Osteoblast (primary cell): ENCODE measurements at regions not wholly inside any gene's neighbourhood (a gene's known extent, or its start where the extent isn't known, plus 50 kb on each side); places are given as distances from the start of the nearest gene placed in this dataset.

ENCODE experiments used
- DNase-seq: peaks from one replicate; pipeline ENCODE4 v3.0.0; 2011; ENCODE audit warnings: low spot score, mixed read lengths; ENCODE audit not compliant: insufficient read length; ENCODE audit errors: missing footprints
- H2AFZ ChIP-seq: 2 replicates; pipeline ENCODE4 v1.6.0; 2011; ENCODE audit warnings: mild to moderate bottlenecking, low read length
- H3K27ac ChIP-seq: 2 replicates; pipeline ENCODE4 v1.5.1; 2011; ENCODE audit warnings: mild to moderate bottlenecking, low read depth, low read length, moderate library complexity
- H3K27me3 ChIP-seq: 2 replicates; pipeline ENCODE4 v1.6.0; 2012; ENCODE audit warnings: mild to moderate bottlenecking, control low read depth, inconsistent platforms, low read length, moderate library complexity; ENCODE audit not compliant: insufficient read depth
- H3K36me3 ChIP-seq: 2 replicates; pipeline ENCODE4 v1.5.1; 2011; ENCODE audit warnings: mild to moderate bottlenecking, low read length, control low read depth, moderate library complexity; ENCODE audit not compliant: insufficient read depth
- H3K4me1 ChIP-seq: 2 replicates; pipeline ENCODE4 v1.5.1; 2011; ENCODE audit warnings: mild to moderate bottlenecking, low read length, control low read depth, moderate library complexity; ENCODE audit not compliant: insufficient read depth
- H3K4me2 ChIP-seq: 2 replicates; pipeline ENCODE4 v1.6.0; 2011; ENCODE audit warnings: mild to moderate bottlenecking, low read length; ENCODE audit not compliant: insufficient read depth
- H3K4me3 ChIP-seq: fragments of 200-600 bp; sonication (generic); 3 replicates; pipeline ENCODE4 v1.5.1; 2012; ENCODE audit warnings: mild to moderate bottlenecking, low read length, inconsistent platforms; ENCODE audit not compliant: insufficient read depth
- H3K79me2 ChIP-seq: 2 replicates; pipeline ENCODE4 v1.6.0; 2012; ENCODE audit warnings: mild to moderate bottlenecking, low read length, control low read depth, inconsistent platforms; ENCODE audit not compliant: insufficient read depth
- H3K9me3 ChIP-seq: 2 replicates; pipeline ENCODE4 v1.5.1; 2011; ENCODE audit warnings: low read depth, low read length, control low read depth
- H4K20me1 ChIP-seq: 2 replicates; pipeline ENCODE4 v1.6.0; 2012; ENCODE audit warnings: mild to moderate bottlenecking, low read length, control low read depth; ENCODE audit not compliant: insufficient read depth
- CTCF ChIP-seq: IDR thresholded peaks from 2 replicates; pipeline ENCODE4 v1.5.1; 2011; ENCODE audit warnings: mild to moderate bottlenecking, low read depth, low read length, moderate library complexity; ENCODE audit errors: extremely low read depth

- H3K9me3 ChIP-seq = no peaks in the 10 kb centered on the region
- no peaks in the 10 kb centered on the region for H3K4me1 ChIP-seq
- no peak overlapping the region for H3K27ac ChIP-seq
- no peak overlapping the region for H3K4me3 ChIP-seq
- H3K27me3 ChIP-seq = no peaks in the 10 kb centered on the region
- no peak for TF ChIP-seq CTCF
- no peak overlapping the region for H2AFZ ChIP-seq
- H4K20me1 ChIP-seq = no peaks in the 10 kb centered on the region
- no peaks in the 10 kb centered on the region for H3K79me2 ChIP-seq
- H3K4me2 ChIP-seq = no peak overlapping the region
- no peaks in the 10 kb centered on the region for H3K36me3 ChIP-seq
- no peak for DNase-seq
Measured at GRCh38 chr17:27109346-27109745, 184.6 kb upstream of the WSB1 start.

GRCh38 chr17:27153005-27153404 lies 140.9 kb upstream of the WSB1 start:
- H3K4me3 ChIP-seq = no peak overlapping the region
- H3K36me3 ChIP-seq = no peaks in the 10 kb centered on the region
- peaks cover 6% of the 10 kb centered on the region for H3K4me1 ChIP-seq
- peak overlapping the region; percentile 26 for H3K4me2 ChIP-seq
- no peaks in the 10 kb centered on the region for H3K27me3 ChIP-seq
- no peak overlapping the region for H2AFZ ChIP-seq
- H3K27ac ChIP-seq = no peak overlapping the region
- no peak for TF ChIP-seq CTCF
- no peaks in the 10 kb centered on the region for H4K20me1 ChIP-seq
- peak; percentile 88 for DNase-seq
- no peaks in the 10 kb centered on the region for H3K9me3 ChIP-seq
- H3K79me2 ChIP-seq = no peaks in the 10 kb centered on the region

- Histone ChIP-seq H2AFZ (no peak overlapping the region), H3K27ac (no peak overlapping the region), H3K79me2 (no peaks in the 10 kb centered on the region), H3K4me2 (no peak overlapping the region), H3K36me3 (no peaks in the 10 kb centered on the region), H4K20me1 (no peaks in the 10 kb centered on the region), H3K4me1 (peaks cover 6% of the 10 kb centered on the region), H3K4me3 (no peak overlapping the region), H3K27me3 (no peaks in the 10 kb centered on the region), H3K9me3 (no peaks in the 10 kb centered on the region)
- DNase-seq = no peak
- TF ChIP-seq CTCF = no peak
Measured at GRCh38 chr17:27155866-27156265, 138.0 kb upstream of the WSB1 start.

- Histone ChIP-seq H3K27me3 (no peaks in the 10 kb centered on the region), H2AFZ (no peak overlapping the region), H4K20me1 (no peaks in the 10 kb centered on the region), H3K27ac (no peak overlapping the region), H3K4me1 (peaks cover 6% of the 10 kb centered on the region), H3K4me2 (no peak overlapping the region), H3K79me2 (no peaks in the 10 kb centered on the region), H3K9me3 (no peaks in the 10 kb centered on the region), H3K36me3 (no peaks in the 10 kb centered on the region), H3K4me3 (no peak overlapping the region)
- DNase-seq = peak; percentile 25
- TF ChIP-seq CTCF = no peak
Measured at GRCh38 chr17:27157297-27157696, 136.6 kb upstream of the WSB1 start.
